Tibial nerve (tissue), 4 donors: ENCODE measurements at regions not wholly inside any gene's neighbourhood (a gene's known extent, or its start where the extent isn't known, plus 50 kb on each side); places are given as distances from the start of the nearest gene placed in this dataset.

Experiments used
- EP300 ChIP-seq, 2 donors: sonication (generic); formaldehyde crosslinking; IDR thresholded peaks; one replicate each; pipeline ENCODE4 v1.6.1; 2017; ENCODE audit warnings: antibody characterized with exemption in 2 of 2, mild to moderate bottlenecking in 1 of 2
- POLR2A ChIP-seq, 2 donors: fragments of 450-650 bp; IDR thresholded peaks; one replicate each; pipeline ENCODE4 v1.6.1; 2017; ENCODE audit warnings: antibody characterized with exemption in 2 of 2, mild to moderate bottlenecking in 2 of 2, moderate library complexity in 2 of 2
- TF ChIP-seq, protein P1 (sequence below), 5 experiments: fragments of 200-600 bp in 3 of 5; fragments of 450-650 bp in 2 of 5; sonication (generic) in 3 of 5; IDR thresholded peaks; one replicate each; pipeline ENCODE4 v1.5.1; 2016 to 2019; ENCODE audit warnings: antibody characterized with exemption in 5 of 5, mild to moderate bottlenecking in 3 of 5, moderate library complexity in 2 of 5

DNA sequence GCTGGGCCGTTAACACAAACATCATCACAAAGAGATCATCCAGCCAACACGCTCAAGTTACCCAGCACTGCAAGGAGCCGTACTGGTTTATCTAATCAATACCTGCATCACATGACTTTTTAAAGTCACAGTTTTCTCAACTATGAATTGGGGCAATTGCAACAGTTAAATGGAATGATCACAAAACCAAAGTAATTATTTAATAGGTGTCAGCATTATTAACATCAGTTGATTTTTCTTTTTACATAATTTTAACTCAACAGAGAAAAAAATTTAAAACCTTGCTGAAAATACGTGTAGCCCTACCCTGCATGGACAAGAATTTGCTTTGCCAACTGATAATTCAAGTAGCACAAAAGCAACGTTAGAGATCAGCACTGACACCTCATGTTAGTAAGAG lies 95.7 kb upstream of the SOX9 start:
- TF ChIP-seq, protein P1, sequence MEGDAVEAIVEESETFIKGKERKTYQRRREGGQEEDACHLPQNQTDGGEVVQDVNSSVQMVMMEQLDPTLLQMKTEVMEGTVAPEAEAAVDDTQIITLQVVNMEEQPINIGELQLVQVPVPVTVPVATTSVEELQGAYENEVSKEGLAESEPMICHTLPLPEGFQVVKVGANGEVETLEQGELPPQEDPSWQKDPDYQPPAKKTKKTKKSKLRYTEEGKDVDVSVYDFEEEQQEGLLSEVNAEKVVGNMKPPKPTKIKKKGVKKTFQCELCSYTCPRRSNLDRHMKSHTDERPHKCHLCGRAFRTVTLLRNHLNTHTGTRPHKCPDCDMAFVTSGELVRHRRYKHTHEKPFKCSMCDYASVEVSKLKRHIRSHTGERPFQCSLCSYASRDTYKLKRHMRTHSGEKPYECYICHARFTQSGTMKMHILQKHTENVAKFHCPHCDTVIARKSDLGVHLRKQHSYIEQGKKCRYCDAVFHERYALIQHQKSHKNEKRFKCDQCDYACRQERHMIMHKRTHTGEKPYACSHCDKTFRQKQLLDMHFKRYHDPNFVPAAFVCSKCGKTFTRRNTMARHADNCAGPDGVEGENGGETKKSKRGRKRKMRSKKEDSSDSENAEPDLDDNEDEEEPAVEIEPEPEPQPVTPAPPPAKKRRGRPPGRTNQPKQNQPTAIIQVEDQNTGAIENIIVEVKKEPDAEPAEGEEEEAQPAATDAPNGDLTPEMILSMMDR (IDR thresholded peaks at IDR 0.05) = no peak
- TF ChIP-seq POLR2A (IDR thresholded peaks at IDR 0.05) = no peak
- TF ChIP-seq EP300 (IDR thresholded peaks at IDR 0.05) = no peak
